ENCODE measurements at regions not wholly inside any gene's neighbourhood (a gene's known extent, or its start where the extent isn't known, plus 50 kb on each side); places are given as distances from the start of the nearest gene placed in this dataset.
"Not testable (repeated sequence)": the region's sequence is repeated elsewhere in the genome, so short reads cannot be mapped to it uniquely, and the experiment has no call there.

DNA sequence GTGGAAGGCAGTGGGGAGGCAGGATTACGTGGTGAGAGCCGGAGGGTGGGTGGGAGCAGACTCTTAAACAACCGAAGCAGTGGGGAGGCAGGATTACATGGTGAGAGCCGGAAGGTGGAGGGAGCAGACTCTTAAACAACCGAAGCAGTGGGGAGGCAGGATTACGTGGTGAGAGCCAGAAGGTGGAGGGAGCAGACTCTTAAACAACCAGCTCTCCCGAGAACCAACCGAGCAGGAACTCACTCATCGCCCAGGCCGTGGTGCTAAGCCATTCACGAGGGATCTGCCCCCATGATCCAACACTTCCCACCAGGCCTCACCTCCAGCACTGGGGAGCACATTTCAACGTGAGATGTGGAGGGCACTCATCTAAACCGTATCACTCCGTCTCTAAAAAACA lies 87.7 kb downstream of the RTP5 start:
- DNase-seq (ENCODE audit: low spot score) = no peak

DNA sequence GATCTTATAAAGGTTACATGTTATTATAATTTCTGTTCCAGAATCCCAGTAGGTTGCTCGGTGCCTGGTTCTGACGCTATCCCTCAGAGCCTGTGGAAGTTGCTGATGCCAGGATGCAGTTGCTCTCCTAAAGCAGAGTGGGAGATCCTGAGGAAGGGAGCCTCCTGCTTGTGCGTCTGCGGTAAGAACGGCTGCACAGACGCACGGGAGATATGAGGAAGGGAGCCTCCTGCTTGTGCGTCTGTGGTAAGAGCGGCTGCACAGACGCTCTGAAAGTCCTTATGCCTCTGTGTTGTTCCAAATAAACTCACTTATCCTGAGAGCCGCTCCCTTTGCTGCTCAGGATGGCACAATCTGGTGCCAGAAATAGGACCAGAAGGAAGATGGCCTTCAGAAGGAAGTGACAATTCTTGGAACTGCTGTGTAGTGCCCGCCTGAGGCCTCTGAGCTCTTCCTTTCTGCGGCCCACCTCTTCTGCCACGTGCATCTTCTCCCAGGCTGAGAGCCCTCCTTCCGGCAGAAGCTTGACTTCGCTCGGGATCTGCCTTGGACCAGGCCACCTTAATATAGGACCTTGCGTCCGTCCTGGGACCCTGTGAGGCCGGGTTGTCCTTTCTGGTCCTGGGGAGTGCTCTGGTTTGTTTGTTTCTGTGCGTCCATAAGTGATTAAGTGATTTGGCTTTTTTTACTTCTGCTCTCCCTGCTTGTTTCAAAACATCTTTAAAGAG lies 89.5 kb downstream of the RTP5 start:
- DNase-seq (ENCODE audit: low spot score) = no peak

DNA sequence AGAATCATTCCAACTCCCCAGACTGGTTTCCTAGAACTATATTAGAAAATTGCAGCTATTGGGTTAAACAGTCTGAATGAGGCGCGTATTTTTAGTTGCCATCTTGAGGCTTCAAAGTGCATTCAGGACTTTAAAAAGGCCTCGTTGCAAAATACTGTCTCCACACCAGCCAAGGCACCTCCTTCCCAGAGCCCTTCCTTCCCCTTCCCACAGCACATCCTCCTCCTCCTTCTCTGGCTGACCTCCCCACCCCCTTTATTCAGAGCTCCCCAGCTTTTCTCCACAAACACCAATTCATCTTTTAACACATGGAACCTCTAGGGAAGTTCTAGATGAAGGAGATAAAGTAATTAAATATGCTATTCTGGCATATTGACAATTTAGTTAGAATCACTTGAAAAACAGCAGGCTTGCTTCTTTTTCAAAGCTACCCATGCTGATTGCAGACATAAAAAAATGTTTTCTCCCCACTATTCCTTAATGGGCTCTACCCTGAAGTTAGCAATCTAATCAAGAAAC lies 90.3 kb downstream of the RTP5 start:
- no peak for DNase-seq (ENCODE audit: low spot score)

DNA sequence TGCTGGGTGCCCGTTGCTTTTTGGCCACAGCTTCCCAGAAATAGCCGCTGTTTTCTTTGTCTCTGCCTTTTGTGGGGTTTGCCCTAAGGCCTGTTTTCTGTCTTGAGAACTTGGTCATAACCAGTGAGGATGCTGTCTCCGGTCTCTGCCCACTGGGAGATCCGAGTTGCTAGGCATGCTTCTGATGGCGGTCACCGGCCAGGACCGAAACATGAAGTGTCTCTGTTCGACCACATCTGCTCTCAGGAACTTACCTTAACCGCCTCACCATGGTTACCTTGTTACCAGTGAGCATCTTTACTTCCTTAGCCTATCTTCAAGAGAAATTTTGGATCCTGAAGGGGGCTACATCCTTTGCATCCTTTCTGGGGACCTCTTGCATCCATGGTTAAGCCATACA lies 91.9 kb downstream of the RTP5 start:
- no peak for DNase-seq (ENCODE audit: low spot score)

DNA sequence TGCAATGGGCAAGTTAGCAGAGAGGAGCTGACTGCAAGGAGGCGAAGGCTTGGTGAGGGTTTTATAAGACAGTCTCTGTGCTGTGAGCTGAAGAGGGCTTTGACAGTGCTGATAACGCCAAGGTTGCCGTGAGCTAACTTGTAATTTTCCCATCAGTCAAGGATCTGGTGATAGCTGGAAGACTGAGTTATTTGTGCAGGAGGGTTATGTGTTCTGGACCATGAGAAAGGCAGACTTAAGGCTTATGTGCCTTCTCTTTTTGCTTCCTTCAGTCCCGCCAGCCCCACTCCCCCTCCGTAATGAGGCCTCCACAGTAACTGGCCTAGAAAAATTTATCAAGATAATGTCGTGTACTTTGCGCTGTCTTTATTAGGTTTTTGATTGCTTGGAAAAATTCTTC lies 94.6 kb downstream of the RTP5 start:
- DNase-seq (ENCODE audit: low spot score) = no peak

DNA sequence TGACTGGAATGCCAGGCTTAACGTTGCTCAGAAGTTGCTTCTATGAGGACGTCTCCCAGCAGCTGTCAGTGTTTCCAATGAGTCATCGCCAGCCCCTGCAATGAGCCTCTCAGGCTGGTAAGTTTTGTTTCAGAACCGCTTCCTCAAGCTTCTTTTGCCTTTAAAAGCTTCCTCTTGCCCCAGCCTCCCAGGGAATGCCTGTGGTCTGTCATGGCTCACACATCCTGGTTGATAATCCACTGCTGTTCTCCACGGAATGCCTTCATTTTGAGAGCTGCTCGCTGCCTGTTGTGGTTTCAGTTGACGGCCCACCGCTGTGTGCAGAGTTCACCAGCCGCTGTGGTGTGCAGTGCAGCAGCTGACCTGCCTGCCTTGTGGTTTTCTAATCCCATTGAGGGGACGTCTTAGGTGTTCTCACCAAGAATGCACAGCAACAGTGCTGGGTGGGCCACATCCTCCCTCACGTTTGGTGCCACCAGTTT lies 96.4 kb downstream of the RTP5 start:
- DNase-seq (ENCODE audit: low spot score) = peak; percentile 50

DNA sequence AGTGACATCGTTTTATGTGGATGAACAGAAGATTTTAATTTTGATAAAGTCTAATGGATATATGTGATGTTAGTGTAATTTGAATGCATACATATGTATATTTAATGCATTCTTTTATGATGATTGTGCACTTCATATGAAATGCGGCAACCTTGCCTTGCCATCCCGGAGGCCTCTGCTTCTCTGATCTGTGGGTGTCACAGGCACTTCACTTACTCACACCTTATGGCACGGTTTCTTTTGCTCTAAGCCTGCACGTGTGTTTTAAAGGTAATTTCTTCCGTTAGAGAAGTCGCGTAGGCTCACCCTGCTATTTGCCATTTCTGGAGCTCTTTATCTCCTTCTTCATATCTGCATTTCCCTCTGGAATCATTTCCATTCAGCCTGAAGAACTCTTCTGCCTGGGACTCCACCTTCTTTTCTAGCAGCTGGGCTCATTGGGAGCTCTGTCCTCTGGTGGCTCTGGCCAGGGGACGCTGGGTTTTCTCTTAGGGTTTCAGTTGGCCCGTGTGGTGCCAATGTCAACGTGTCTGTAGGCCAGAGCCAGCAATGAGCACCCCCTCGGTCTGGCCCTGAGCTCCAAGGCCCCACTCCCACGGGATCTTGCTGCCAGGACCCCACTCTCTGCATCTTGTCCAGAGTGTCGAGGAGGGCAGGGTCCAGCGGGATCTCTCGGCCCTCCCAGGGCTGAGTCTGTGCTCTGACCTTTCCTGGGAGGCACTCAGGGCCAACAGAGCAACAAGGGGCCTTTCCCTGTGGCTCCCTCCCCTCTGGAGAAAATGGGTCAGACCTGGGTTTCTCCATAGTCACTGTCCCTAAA lies 97.3 kb downstream of the RTP5 start:
- no peak for DNase-seq (ENCODE audit: low spot score)

DNA sequence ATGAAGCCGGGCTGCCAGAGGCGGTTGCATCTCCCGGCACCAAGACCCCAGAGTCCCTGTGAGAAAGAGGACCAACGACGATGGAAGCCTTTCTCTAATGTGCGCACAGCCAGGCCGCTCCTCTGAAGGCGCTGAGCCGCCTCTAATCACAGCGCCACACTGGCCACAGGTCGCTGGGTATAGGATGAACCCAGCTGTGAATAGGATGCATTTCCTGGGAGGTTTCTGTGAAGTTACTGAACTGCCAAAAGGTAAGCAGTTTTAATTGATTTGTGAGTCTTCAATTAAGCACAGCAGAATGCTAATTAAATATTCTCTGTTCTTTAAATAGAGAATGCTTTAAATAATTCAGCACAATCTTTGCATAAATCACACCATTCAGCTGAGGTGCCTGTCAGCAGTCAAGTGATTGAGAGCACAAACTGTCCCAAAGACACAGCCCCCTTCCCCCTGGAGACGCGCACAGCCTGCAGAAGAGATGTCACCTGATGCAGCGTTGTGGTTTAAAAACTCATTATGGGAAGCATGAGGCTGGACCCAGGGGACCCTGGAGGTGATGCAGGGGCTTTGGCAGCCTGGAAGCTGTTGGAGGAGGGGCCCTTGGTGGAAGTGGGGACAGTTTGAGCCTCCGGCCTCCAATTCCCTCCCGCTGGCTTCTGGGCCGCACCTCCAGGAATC lies 98.1 kb downstream of the RTP5 start:
- DNase-seq (ENCODE audit: low spot score) = no peak

DNA sequence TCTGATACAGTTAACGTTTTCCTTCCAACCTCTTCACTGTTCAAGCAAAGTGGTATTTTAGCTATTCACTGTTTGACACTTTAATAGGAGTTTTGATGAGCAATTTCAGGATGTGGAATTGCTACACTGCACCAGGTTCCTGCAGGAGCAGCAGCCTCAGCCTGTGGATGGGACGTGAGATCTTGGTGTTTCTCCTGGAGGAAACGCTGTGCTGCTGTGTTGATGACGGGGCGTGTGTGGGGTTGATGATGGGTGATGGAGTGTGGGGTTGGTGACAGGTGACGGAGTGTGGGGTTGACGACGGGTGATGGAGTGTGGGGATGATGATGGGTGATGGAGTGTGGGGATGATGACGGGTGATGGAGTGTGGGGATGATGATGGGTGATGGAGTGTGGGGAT lies 98.9 kb downstream of the RTP5 start:
- no peak for DNase-seq (ENCODE audit: low spot score)

DNA sequence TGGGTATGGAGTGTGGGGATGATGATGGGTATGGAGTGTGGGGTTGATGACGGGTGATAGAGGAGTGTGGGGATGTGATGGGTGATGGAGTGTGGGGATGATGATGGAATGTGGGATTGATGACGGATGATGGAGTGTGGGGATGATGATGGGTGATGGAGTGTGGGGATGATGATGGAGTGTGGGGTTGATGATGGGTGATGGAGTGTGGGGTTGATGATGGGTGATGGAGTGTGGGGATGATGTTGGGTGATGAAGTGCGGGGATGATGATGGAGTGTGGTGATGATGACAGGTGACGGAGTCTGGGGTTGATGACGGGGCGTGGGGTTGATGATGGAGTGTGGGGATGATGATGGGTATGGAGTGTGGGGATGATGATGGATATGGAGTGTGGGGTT lies 99.7 kb downstream of the RTP5 start:
- not testable (repeated sequence) for DNase-seq (ENCODE audit: low spot score)

DNA sequence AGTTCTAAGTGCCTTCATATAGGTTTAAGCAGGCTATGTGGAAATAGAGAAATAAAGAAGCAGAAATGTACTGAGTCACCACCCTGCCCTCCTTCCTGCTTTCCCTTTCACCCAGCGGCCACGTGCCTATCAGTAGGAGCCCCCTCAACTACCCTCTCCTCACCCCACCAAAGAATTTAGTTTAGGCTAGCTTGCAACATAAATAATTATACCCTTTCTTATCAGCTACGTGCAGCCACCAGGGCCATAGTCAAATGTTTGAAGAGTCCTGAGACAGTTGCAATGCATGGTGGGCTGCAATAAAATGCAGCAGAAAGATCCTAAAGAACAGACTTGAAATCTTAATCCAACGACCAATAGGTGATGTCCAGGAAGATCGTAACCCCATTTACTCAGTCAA lies 101.2 kb downstream of the RTP5 start:
- no peak for DNase-seq (ENCODE audit: low spot score)

DNA sequence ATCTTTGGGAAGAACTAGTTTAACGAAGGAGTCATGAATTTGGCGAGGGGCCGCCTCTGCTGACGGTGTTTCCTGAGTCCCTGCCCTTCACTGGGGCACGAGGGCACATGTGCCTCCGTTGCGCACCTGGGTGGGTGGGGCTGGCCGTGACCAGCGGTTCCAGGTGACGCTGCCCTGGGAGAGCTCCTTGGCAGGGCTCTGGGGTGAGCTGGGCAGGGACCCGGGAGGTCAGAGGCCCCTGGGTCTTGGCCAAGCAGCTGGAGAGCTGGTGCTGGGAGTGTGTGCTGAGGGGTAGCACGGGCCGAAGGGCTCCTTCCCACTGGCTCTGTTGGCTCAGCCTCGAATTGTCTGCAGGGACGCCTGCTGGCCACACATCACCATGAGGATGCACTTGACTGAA lies 104.6 kb downstream of the RTP5 start:
- DNase-seq (ENCODE audit: low spot score) = no peak

DNA sequence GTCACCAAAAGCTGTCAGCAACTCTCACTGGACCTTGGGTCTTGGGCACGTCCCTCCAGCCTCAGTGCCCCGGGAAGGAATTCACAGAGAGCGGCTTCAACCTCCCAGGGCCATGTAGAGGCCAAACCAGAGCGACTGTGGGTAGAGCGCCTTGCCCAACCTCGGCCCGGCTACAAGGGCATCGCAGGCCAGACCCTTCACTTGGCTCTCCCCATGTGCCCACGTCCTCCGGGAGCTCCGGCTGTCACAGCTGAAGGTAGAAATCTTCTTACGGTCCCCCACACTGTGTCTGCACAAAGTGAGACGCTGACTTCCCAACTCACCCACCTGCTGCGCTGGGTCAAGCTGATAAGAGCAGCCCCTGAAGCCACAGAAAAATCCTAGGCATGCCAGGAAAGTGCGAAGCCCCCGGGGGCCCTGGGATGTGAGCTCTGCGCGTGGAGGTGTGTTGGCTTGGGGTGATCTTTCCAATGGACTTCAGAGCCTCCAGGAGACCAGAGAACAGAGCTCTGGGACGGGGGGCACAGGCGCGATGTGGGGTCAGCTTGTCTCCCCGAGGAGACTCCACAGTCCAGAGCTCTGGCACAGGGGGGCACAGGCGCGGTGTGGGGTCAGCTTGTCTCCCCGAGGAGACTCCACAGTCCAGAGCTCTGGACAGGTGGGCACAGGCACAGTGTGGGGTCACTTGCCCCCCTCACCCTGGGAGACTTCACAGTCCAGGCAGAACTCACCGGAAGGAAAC lies 105.5 kb downstream of the RTP5 start:
- no peak for DNase-seq (ENCODE audit: low spot score)

DNA sequence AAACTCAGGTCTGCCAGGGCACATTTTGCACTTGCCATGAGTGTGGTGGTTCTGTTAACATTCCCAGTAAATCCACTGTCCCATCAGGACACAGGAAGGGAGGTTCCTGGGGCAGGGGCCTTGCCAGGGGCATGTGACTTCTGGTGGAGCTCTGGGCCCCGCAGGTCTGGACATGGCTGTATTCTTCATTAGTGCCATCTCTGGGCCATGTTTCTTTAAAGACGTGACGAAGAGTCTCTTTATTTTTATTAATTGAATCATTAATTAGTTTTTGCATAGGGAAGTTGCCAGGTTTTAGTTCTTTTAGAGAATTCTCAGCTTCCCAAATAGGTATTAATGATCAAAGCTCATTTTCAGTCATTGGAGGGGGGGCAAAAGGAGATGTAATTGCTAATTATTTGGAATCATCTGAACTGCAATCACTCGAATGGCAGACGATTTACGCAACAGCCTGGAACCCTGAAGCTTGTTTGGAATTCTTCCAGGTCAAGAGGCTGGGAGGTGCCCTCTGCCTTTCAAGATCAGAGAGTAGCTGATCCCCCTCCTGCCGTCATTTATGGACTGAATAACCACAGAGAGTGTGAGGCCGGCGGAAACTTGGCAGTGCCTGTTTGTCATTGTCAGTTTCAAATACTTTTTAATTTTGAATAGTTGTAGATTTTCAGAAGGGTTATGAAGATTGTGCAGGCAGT lies 106.2 kb downstream of the RTP5 start:
- peak; percentile 28 for DNase-seq (ENCODE audit: low spot score)

DNA sequence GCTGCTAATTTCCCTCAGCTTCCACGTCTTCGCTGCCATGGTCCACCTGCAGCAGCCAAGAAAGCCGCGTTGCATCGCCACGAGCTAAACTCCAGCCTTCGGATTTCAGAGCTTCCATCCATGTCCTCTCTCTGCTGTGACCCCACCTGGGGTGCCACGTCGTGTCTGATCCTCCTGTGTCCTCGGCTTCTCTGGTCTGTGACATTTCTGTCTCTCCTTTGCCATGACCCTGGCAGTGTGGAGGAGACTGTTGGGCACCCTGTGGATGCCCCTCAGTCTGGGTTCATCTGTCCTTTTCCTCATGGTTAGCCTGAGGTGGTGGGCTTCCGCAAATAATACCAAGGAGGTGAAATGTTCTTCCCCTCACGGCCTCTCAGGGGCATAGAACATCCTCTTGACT lies 106.8 kb downstream of the RTP5 start:
- no peak for DNase-seq (ENCODE audit: low spot score)

DNA sequence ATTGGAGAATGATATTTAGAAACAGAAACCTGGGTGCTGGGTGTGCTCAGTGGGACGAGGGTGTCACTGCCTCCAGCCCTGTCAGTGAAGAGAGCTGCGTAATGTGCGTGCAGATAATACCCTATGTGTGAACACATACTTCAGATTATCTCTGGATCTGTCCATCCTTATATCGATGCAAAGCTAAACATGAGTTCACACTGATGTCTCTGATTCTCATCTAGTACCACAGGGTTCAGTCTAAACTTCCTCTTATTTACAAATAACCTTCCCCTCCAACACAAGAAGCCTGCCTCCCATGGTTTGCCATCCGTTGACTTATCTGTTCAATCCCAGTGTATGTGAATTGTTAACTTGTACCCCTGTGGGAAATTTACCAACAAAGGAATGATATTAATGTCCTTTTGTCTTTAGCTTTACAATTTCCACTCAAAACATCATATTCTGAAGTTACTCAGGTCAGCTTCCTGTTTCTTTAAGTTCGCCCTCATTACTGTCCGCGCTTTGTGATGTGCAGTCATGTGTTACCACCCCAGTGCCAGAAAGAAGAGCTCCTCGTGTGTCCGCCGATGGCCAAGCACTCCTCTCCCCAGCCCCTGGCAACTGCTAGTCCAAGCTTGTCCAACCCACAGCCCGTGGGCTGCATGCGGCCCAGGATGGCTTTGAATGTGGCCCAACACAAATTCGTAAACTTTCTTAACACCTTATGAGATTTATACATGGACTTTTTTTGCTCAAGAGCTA lies 108.2 kb downstream of the RTP5 start:
- no peak for DNase-seq (ENCODE audit: low spot score)

DNA sequence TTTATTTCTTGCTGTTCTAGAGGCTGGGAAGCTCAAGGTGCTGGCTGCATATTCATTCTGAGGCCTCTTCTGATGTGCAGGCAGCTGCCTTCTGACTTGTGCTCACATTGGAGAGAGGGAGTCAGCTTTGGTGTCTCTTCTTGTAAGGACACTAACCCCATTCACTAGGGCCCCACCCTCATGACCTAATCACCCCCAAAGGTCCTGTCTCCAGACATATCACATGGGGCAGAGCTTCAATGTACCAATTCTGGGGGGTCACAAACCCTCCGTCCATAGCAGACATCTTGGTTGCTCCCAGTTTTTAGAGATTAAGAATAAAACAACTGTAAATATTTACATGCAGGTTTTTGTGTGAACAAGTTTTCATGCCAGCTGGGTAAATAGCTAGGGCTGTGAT lies 109.1 kb downstream of the RTP5 start:
- DNase-seq (ENCODE audit: low spot score) = no peak

DNA sequence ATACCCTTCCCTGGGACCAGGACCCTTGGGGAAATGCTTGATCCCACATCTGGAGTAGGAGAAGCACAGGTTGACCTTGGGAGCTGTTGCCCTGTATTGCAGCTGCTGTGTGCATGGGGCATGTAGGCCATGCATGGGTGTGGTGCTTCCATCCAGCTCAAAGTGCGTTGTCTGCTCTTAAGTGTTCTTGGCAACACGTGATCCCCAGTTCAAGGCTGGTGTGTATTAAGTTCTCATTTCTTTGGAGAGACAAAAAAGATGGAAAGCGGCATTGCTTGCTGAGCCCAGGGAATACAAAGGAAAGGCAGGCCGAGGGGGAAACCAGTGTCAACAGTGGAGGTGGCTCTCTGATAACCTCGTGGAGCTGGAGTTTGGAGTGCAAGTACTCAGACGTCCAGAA lies 110.7 kb downstream of the RTP5 start:
- DNase-seq (ENCODE audit: low spot score) = no peak

DNA sequence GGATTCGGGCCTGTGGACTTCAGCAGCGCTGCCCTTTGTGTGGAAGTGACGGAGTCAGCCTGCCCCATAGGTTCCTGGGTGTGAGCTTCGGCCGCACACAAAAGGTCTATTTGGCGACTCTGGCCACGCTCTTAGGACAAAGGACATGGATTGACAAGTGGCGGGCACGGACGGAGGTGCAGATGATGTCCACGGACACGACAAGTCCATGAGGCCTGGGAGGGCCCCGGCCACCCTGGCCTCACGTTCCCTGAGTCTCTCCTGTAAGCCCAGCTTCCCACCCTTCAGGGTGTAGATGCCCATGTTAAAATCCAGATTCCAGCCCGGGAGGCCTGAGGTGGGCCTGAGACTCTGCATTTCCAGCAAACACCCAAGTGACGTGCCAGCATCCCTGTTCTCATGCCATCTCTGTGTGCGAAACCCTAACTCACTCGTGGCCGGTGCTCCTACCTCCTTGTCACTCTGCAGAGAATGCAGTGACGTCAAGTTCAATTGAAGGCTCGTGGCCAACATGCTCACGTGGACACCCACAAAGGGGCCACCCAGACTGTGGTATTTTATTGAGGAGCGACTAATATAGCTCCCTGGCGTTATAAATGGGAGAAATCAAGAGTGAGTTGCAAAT lies 111.7 kb downstream of the RTP5 start:
- no peak for DNase-seq (ENCODE audit: low spot score)

All from LoVo (cell line).